ENCODE measurements at regions not wholly inside any gene's neighbourhood (a gene's known extent, or its start where the extent isn't known, plus 50 kb on each side); places are given as distances from the start of the nearest gene placed in this dataset.

GRCh38 chr10:125337510-125337909, 177.1 kb upstream of the CTBP2 start:
- intact Hi-C loops (cut with DNase I) = no loop called here
- H3K9me3 ChIP-seq = no peaks in the 10 kb centered on the region
- WGBS, 3 donors = 68 to 77% (median 75%) methylated on average over 5 of the region's 5 CpGs
- no peak overlapping the region for H3K4me3 ChIP-seq
- H3K27ac ChIP-seq = no peak overlapping the region
- no peaks in the 10 kb centered on the region for H3K4me1 ChIP-seq (ENCODE audit: insufficient read depth)
- no peaks in the 10 kb centered on the region for H3K36me3 ChIP-seq
- no peaks in the 10 kb centered on the region for H3K27me3 ChIP-seq
- no peak for DNase-seq
- TF ChIP-seq CTCF (IDR thresholded peaks at IDR 0.05) (no peak), EP300 (IDR thresholded peaks at IDR 0.05) (no peak), POLR2A (IDR thresholded peaks at IDR 0.05) (no peak)

GRCh38 chr10:125334545-125334944, 174.2 kb upstream of the CTBP2 start:
- TF ChIP-seq EP300 (IDR thresholded peaks at IDR 0.05) = no peak
- TF ChIP-seq CTCF (IDR thresholded peaks at IDR 0.05) = no peak
- no peak for TF ChIP-seq POLR2A (IDR thresholded peaks at IDR 0.05)
- H3K27ac ChIP-seq = no peak overlapping the region
- no peaks in the 10 kb centered on the region for H3K9me3 ChIP-seq
- H3K36me3 ChIP-seq = no peaks in the 10 kb centered on the region
- H3K4me3 ChIP-seq = no peak overlapping the region
- no peaks in the 10 kb centered on the region for H3K27me3 ChIP-seq
- intact Hi-C loops (cut with DNase I) = no loop called here
- H3K4me1 ChIP-seq (ENCODE audit: insufficient read depth) = no peaks in the 10 kb centered on the region
- DNase-seq = no peak
- 84 to 91% (median 89%) methylated on average over 2 of the region's 2 CpGs for WGBS, 3 donors

GRCh38 chr10:125333769-125334168, 173.4 kb upstream of the CTBP2 start:
- Histone ChIP-seq H3K36me3 (no peaks in the 10 kb centered on the region), H3K27ac (no peak overlapping the region), H3K4me1 (ENCODE audit: insufficient read depth) (no peaks in the 10 kb centered on the region), H3K4me3 (no peak overlapping the region), H3K27me3 (no peaks in the 10 kb centered on the region), H3K9me3 (no peaks in the 10 kb centered on the region)
- TF ChIP-seq EP300 (IDR thresholded peaks at IDR 0.05) (no peak), POLR2A (IDR thresholded peaks at IDR 0.05) (no peak), CTCF (IDR thresholded peaks at IDR 0.05) (no peak)
- WGBS, 3 donors = 69 to 90% (median 80%) methylated on average over 1 of the region's 1 CpG
- DNase-seq = no peak
- intact Hi-C loops (cut with DNase I) = no loop called here

GRCh38 chr10:125333209-125333591, 172.8 kb upstream of the CTBP2 start:
- Histone ChIP-seq H3K9me3 (no peaks in the 10 kb centered on the region), H3K27ac (no peak overlapping the region), H3K27me3 (no peaks in the 10 kb centered on the region), H3K4me3 (no peak overlapping the region), H3K36me3 (no peaks in the 10 kb centered on the region), H3K4me1 (ENCODE audit: insufficient read depth) (no peaks in the 10 kb centered on the region)
- DNase-seq = no peak
- 61 to 73% (median 67%) methylated on average over 4 of the region's 4 CpGs for WGBS, 3 donors
- TF ChIP-seq EP300 (IDR thresholded peaks at IDR 0.05) (no peak), POLR2A (IDR thresholded peaks at IDR 0.05) (no peak), CTCF (IDR thresholded peaks at IDR 0.05) (no peak)
- intact Hi-C loops (cut with DNase I) = no loop called here

All from ovary (tissue), 7 donors.